A549 (cell line): ENCODE measurements at regions not wholly inside any gene's neighbourhood (a gene's known extent, or its start where the extent isn't known, plus 50 kb on each side); places are given as distances from the start of the nearest gene placed in this dataset.

Source experiments
- ATAC-seq, 2 experiments: fragments of 200-7000 bp in 1 of 2; fragments of >200 bp in 1 of 2; cut with Nextera tagmentation in 1 of 2; cut with Tn5 transposase in 1 of 2; 3 replicates each; pipeline versions ENCODE4 v1.8.0 to v1.9.1; 2018 to 2020; ENCODE audit warnings: mild to moderate bottlenecking in 1 of 2, moderate library complexity in 1 of 2
- CTCF ChIA-PET: fragments of 300-600 bp; sonication (Branson Sonifier 250); formaldehyde crosslinking; extraction: SDS; loops from one replicate; lab custom pipeline; 2021; ENCODE audit warnings: antibody characterized with exemption, inconsistent platforms; lab: Yijun Ruan, JAX
- POLR2A ChIA-PET: fragments of 350-600 bp; formaldehyde crosslinking; extraction: SDS; loops from one replicate; lab custom pipeline; 2021; ENCODE audit warnings: antibody characterized with exemption, inconsistent platforms; lab: Yijun Ruan, JAX
- DNase-seq, 2 experiments: peaks; one replicate each; pipeline versions ENCODE4 v3.0.0 to v3.0.0-alpha.2; 2011 to 2016; ENCODE audit warnings: low read depth in 1 of 2, low spot score in 1 of 2
- FAIRE-seq: peaks from 2 replicates; lab custom pipeline; 2011; peaks lifted over from hg19 to GRCh38; lab: Jason Lieb, UNC
- H3K27ac ChIP-seq, 2 experiments: fragments of >200 bp; sonication (Bioruptor Twin); formaldehyde crosslinking; 3 replicates each; pipeline ENCODE4 v1.5.1; 2016 to 2017
- H3K4me1 ChIP-seq: fragments of >200 bp; sonication (Bioruptor Twin); formaldehyde crosslinking; 3 replicates; pipeline ENCODE4 v1.6.1; 2016
- H3K4me2 ChIP-seq: fragments of >200 bp; sonication (Bioruptor Twin); formaldehyde crosslinking; 3 replicates; pipeline ENCODE4 v1.6.1; 2016
- H3K4me3 ChIP-seq: fragments of >200 bp; sonication (Bioruptor Twin); formaldehyde crosslinking; 3 replicates; pipeline ENCODE4 v1.5.1; 2016
- H3K9me3 ChIP-seq: fragments of >200 bp; sonication (Bioruptor Twin); formaldehyde crosslinking; 3 replicates; pipeline ENCODE4 v1.6.1; 2016
- BCL3 ChIP-seq: fragments of >200 bp; sonication (Bioruptor Twin); formaldehyde crosslinking; IDR thresholded peaks from 3 replicates; pipeline ENCODE4 v1.6.1; 2016
- CHD2 ChIP-seq: fragments of 150-350 bp; IDR thresholded peaks from 2 replicates; pipeline ENCODE4 v1.6.1; 2014; ENCODE audit warnings: low read length; ENCODE audit not compliant: partially characterized antibody
- CTCF ChIP-seq: fragments of >200 bp; sonication (Bioruptor Twin); formaldehyde crosslinking; IDR thresholded peaks from 3 replicates; pipeline ENCODE4 v1.5.1; 2016
- EHMT2 ChIP-seq: fragments of 200-600 bp; sonication (generic); IDR thresholded peaks from 2 replicates; pipeline ENCODE4 v1.6.1; 2016; ENCODE audit warnings: antibody characterized with exemption, low read depth, mild to moderate bottlenecking, moderate library complexity
- EP300 ChIP-seq, 2 experiments: fragments of >200 bp; sonication (Bioruptor Twin); formaldehyde crosslinking; IDR thresholded peaks; 2 replicates in 1 of 2; 3 replicates in 1 of 2; pipeline ENCODE4 v1.6.1; 2016 to 2017
- ESRRA ChIP-seq: fragments of 150-350 bp; IDR thresholded peaks from 2 replicates; pipeline ENCODE4 v1.6.1; 2014; ENCODE audit warnings: mild to moderate bottlenecking, low read length, borderline replicate concordance
- FOXS1 ChIP-seq: fragments of 250-450 bp; sonication (Bioruptor Pico); IDR thresholded peaks from 2 replicates; pipeline ENCODE4 v1.5.0; 2020; ENCODE audit warnings: mild to moderate bottlenecking, moderate library complexity
- HEYL ChIP-seq: fragments of 250-450 bp; sonication (Bioruptor Pico); IDR thresholded peaks from 2 replicates; pipeline ENCODE4 v1.8.0; 2021; ENCODE audit warnings: mild to moderate bottlenecking, moderate library complexity
- HMGXB4 ChIP-seq: fragments of 250-450 bp; sonication (Bioruptor Pico); IDR thresholded peaks from 2 replicates; pipeline ENCODE4 v1.5.0; 2021; ENCODE audit warnings: mild to moderate bottlenecking, moderate library complexity, borderline replicate concordance
- HOXB13 ChIP-seq: fragments of 250-450 bp; sonication (Bioruptor Pico); IDR thresholded peaks from 2 replicates; pipeline ENCODE4 v1.5.0; 2020; ENCODE audit warnings: low read depth, mild to moderate bottlenecking, moderate library complexity
- HOXB5 ChIP-seq: fragments of 250-450 bp; sonication (Bioruptor Pico); IDR thresholded peaks from 2 replicates; pipeline ENCODE4 v1.5.0; 2020; ENCODE audit warnings: mild to moderate bottlenecking, moderate library complexity
- JUN ChIP-seq, 2 experiments: fragments of >200 bp; sonication (Bioruptor Twin); formaldehyde crosslinking; IDR thresholded peaks; 2 replicates in 1 of 2; 3 replicates in 1 of 2; pipeline ENCODE4 v1.6.1; 2016 to 2017
- KDM1A ChIP-seq: fragments of 200-600 bp; sonication (generic); IDR thresholded peaks from 2 replicates; pipeline ENCODE4 v1.6.1; 2016; ENCODE audit warnings: low read depth, mild to moderate bottlenecking
- MAZ ChIP-seq: fragments of 150-350 bp; IDR thresholded peaks from 2 replicates; pipeline ENCODE4 v1.6.1; 2014; ENCODE audit warnings: antibody characterized with exemption, low read depth, low read length, borderline replicate concordance
- NFE2L2 ChIP-seq: fragments of 150-350 bp; conservative IDR thresholded peaks from 2 replicates; pipeline ENCODE4 v1.6.1; 2014; ENCODE audit warnings: low read length
- POLR2A ChIP-seq: IDR thresholded peaks from 2 replicates; pipeline ENCODE4 v1.6.1; 2012; ENCODE audit warnings: mild to moderate bottlenecking, low read length
- RCOR1 ChIP-seq: fragments of 150-350 bp; IDR thresholded peaks from 2 replicates; pipeline ENCODE4 v1.6.1; 2014; ENCODE audit warnings: antibody characterized with exemption, low read length, low read depth
- REST ChIP-seq: fragments of 200-600 bp; sonication (generic); IDR thresholded peaks from 2 replicates; pipeline ENCODE4 v1.6.1; 2016; ENCODE audit warnings: antibody characterized with exemption, mild to moderate bottlenecking, moderate library complexity
- RFX5 ChIP-seq: fragments of 450-650 bp; IDR thresholded peaks from 2 replicates; pipeline ENCODE4 v1.7.1; 2014; ENCODE audit warnings: antibody characterized with exemption, mild to moderate bottlenecking, moderate library complexity
- SMC3 ChIP-seq: fragments of >200 bp; sonication (Bioruptor Twin); formaldehyde crosslinking; IDR thresholded peaks from 3 replicates; pipeline ENCODE4 v1.6.1; 2018; ENCODE audit warnings: inconsistent platforms
- SREBF2 ChIP-seq: fragments of 450-650 bp; IDR thresholded peaks from 2 replicates; pipeline ENCODE4 v1.6.1; 2014; ENCODE audit warnings: mild to moderate bottlenecking, moderate library complexity
- TFCP2L1 ChIP-seq: fragments of 250-450 bp; sonication (Bioruptor Pico); IDR thresholded peaks from 2 replicates; pipeline ENCODE4 v1.5.0; 2021; ENCODE audit warnings: mild to moderate bottlenecking
- ZNF302 ChIP-seq: fragments of 250-450 bp; sonication (Bioruptor Pico); IDR thresholded peaks from 2 replicates; pipeline ENCODE4 v1.9.0; 2021; ENCODE audit warnings: inconsistent platforms, mild to moderate bottlenecking, moderate library complexity
- ZSCAN20 ChIP-seq: fragments of 250-450 bp; sonication (Bioruptor Pico); IDR thresholded peaks from 2 replicates; pipeline ENCODE4 v1.8.0; 2022; ENCODE audit warnings: mild to moderate bottlenecking, moderate library complexity
- WGBS: methylation state at CpG from one replicate; pipeline ENCODE4 v1.1.6; 2017; ENCODE audit errors: missing lambda C conversion rate; 5-methylcytosine and 5-hydroxymethylcytosine counted together
- TF ChIP-seq, protein P1 (sequence below): fragments of >200 bp; sonication (Bioruptor Twin); formaldehyde crosslinking; IDR thresholded peaks from 2 replicates; pipeline ENCODE4 v1.6.1; 2016
- TF ChIP-seq, protein P2 (sequence below): fragments of 450-650 bp; IDR thresholded peaks from 2 replicates; pipeline ENCODE4 v1.6.1; 2014; ENCODE audit warnings: antibody characterized with exemption
- TF ChIP-seq, protein P3 (sequence below): fragments of 250-450 bp; sonication (Bioruptor Pico); IDR thresholded peaks from 2 replicates; pipeline ENCODE4 v1.5.0; 2020; ENCODE audit warnings: low read depth, mild to moderate bottlenecking, moderate library complexity
- TF ChIP-seq, protein P4 (sequence below): IDR thresholded peaks from 2 replicates; pipeline ENCODE4 v1.6.1; 2012

DNA sequence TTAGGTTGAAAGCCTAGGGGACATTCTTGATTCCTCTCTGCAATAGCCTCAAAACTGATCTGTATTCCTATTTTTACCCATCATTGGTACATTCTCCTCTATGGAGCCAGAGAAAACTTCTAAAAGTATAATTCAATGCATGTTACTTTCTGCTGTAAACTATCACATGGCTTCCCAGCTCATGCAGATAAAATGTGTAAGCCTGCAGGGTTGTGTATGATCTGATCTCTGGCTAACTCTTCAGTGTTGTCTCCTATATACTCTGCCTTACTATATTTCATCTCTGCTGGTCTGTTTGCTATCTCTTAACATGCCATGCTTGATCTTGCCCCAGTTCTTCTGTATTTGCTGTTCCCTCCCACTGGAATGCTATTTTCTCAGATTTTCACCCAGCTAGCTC, 323.3 kb upstream of the RSPO3 start:
- no peak for FAIRE-seq
- H3K9me3 ChIP-seq: no peaks in the 10 kb centered on the region
- no peak for DNase-seq
- ATAC-seq: no peak
- no peaks in the 10 kb centered on the region for H3K4me1 ChIP-seq
- no peak overlapping the region for H3K4me2 ChIP-seq
- TF ChIP-seq ZSCAN20: no peak
- TF ChIP-seq RCOR1: no peak
- TF ChIP-seq HOXB5 (CRISPR knock-in tag): no peak
- TF ChIP-seq, protein P1, sequence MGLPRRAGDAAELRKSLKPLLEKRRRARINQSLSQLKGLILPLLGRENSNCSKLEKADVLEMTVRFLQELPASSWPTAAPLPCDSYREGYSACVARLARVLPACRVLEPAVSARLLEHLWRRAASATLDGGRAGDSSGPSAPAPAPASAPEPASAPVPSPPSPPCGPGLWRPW: no peak
- no peak for TF ChIP-seq HMGXB4 (CRISPR knock-in tag)
- no peak for TF ChIP-seq EHMT2
- TF ChIP-seq CHD2: no peak
- TF ChIP-seq, protein P2, sequence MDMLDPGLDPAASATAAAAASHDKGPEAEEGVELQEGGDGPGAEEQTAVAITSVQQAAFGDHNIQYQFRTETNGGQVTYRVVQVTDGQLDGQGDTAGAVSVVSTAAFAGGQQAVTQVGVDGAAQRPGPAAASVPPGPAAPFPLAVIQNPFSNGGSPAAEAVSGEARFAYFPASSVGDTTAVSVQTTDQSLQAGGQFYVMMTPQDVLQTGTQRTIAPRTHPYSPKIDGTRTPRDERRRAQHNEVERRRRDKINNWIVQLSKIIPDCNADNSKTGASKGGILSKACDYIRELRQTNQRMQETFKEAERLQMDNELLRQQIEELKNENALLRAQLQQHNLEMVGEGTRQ: no peak
- TF ChIP-seq TFCP2L1: no peak
- no peak for TF ChIP-seq KDM1A
- no peak for TF ChIP-seq BCL3
- no peak for TF ChIP-seq NFE2L2
- TF ChIP-seq ZNF302: no peak
- TF ChIP-seq FOXS1 (CRISPR knock-in tag): no peak
- no peak for TF ChIP-seq CTCF
- no peak for TF ChIP-seq JUN (IDR thresholded peaks at IDR 0.05)
- TF ChIP-seq HEYL: no peak
- TF ChIP-seq ESRRA: no peak
- TF ChIP-seq MAZ: no peak
- no peak for TF ChIP-seq RFX5
- TF ChIP-seq, all 56 proteins: peak for 0
- ChIA-PET CTCF (interaction anchor here (0.7 to 3.0 kb wide), 3 partner anchors 9 to 326 kb away, joined by 3 to 11 read pairs (median 3); no protein-coding TSS in a partner anchor), POLR2A (no interaction called here)
- no peak overlapping the region for H3K4me3 ChIP-seq
- H3K27ac ChIP-seq: no peak overlapping the region

- Histone ChIP-seq H3K4me1 (no peaks in the 10 kb centered on the region), H3K27ac (no peak overlapping the region), H3K9me3 (no peaks in the 10 kb centered on the region), H3K4me3 (no peak overlapping the region), H3K4me2 (no peak overlapping the region)
- TF ChIP-seq, protein P1: no peak
- TF ChIP-seq, protein P3, sequence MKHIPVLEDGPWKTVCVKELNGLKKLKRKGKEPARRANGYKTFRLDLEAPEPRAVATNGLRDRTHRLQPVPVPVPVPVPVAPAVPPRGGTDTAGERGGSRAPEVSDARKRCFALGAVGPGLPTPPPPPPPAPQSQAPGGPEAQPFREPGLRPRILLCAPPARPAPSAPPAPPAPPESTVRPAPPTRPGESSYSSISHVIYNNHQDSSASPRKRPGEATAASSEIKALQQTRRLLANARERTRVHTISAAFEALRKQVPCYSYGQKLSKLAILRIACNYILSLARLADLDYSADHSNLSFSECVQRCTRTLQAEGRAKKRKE: no peak
- no peak for TF ChIP-seq EP300 (IDR thresholded peaks at IDR 0.05)
- TF ChIP-seq, protein P4, sequence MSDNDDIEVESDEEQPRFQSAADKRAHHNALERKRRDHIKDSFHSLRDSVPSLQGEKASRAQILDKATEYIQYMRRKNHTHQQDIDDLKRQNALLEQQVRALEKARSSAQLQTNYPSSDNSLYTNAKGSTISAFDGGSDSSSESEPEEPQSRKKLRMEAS: no peak
- TF ChIP-seq ESRRA: no peak
- no peak for TF ChIP-seq SMC3
- TF ChIP-seq POLR2A: no peak
- no peak for TF ChIP-seq HOXB13 (CRISPR knock-in tag)
- TF ChIP-seq SREBF2: no peak
- no peak for TF ChIP-seq REST
- TF ChIP-seq HEYL: no peak
- no peak for TF ChIP-seq TFCP2L1
- ATAC-seq: no peak
- ChIA-PET CTCF (no interaction called here), POLR2A (no interaction called here)
- 74% methylated on average over 2 of the region's 2 CpGs for WGBS
- FAIRE-seq: no peak
- DNase-seq: no peak
Measured at GRCh38 chr6:126797981-126798380, 320.5 kb upstream of the RSPO3 start.
